ENCODE measurements at regions not wholly inside any gene's neighbourhood (a gene's known extent, or its start where the extent isn't known, plus 50 kb on each side); places are given as distances from the start of the nearest gene placed in this dataset.

GRCh38 chr11:128297805-128298204, 289.6 kb downstream of the ETS1 start:
- no peak for FAIRE-seq
- peaks cover 24% of the 10 kb centered on the region for H3K4me1 Mint-ChIP-seq (ENCODE audit: low read depth, unreplicated experiment)

GRCh38 chr11:128297091-128297651, 290.2 kb downstream of the ETS1 start:
- no peak overlapping the region for H2AFZ ChIP-seq (ENCODE audit: low read depth, low read length)
- H3K4me2 ChIP-seq (ENCODE audit: low read length): no peak overlapping the region
- peaks cover 1% of the 10 kb centered on the region for H3K36me3 Mint-ChIP-seq (ENCODE audit: low read depth, unreplicated experiment)
- H3K4me1 Mint-ChIP-seq (ENCODE audit: low read depth, unreplicated experiment): peaks cover 24% of the 10 kb centered on the region
- DNase-seq (ENCODE audit: low read depth) (no peak), FAIRE-seq (no peak)
- H3K4me3 ChIP-seq (ENCODE audit: insufficient read depth, low read depth, low read length): no peak overlapping the region
- H3K9ac ChIP-seq (ENCODE audit: low read length): no peak overlapping the region
- H4K20me1 ChIP-seq (ENCODE audit: insufficient read depth, low read length): no peaks in the 10 kb centered on the region
- H3K27ac Mint-ChIP-seq (ENCODE audit: unreplicated experiment): no peak overlapping the region
- H3K4me1 ChIP-seq (ENCODE audit: insufficient read depth, low read length): peaks cover 6% of the 10 kb centered on the region
- TF ChIP-seq, protein P1, sequence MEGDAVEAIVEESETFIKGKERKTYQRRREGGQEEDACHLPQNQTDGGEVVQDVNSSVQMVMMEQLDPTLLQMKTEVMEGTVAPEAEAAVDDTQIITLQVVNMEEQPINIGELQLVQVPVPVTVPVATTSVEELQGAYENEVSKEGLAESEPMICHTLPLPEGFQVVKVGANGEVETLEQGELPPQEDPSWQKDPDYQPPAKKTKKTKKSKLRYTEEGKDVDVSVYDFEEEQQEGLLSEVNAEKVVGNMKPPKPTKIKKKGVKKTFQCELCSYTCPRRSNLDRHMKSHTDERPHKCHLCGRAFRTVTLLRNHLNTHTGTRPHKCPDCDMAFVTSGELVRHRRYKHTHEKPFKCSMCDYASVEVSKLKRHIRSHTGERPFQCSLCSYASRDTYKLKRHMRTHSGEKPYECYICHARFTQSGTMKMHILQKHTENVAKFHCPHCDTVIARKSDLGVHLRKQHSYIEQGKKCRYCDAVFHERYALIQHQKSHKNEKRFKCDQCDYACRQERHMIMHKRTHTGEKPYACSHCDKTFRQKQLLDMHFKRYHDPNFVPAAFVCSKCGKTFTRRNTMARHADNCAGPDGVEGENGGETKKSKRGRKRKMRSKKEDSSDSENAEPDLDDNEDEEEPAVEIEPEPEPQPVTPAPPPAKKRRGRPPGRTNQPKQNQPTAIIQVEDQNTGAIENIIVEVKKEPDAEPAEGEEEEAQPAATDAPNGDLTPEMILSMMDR (IDR thresholded peaks at IDR 0.05; ENCODE audit: insufficient read depth, low read depth, low read length): no peak
- no peaks in the 10 kb centered on the region for H3K9me3 ChIP-seq (ENCODE audit: insufficient read depth, low read depth, low read length)
- no peaks in the 10 kb centered on the region for H3K9me3 Mint-ChIP-seq (ENCODE audit: unreplicated experiment)
- H3K27ac ChIP-seq (ENCODE audit: low read depth, low read length): no peak overlapping the region
- H3K79me2 ChIP-seq (ENCODE audit: insufficient read depth, low read length): no peaks in the 10 kb centered on the region
- peaks cover 1% of the 10 kb centered on the region for H3K27me3 Mint-ChIP-seq (ENCODE audit: low read depth, unreplicated experiment)
- H3K27me3 ChIP-seq (ENCODE audit: insufficient read depth, low read length): no peaks in the 10 kb centered on the region
- no peaks in the 10 kb centered on the region for H3K36me3 ChIP-seq (ENCODE audit: insufficient read depth, low read length)
- no peak overlapping the region for H3K4me3 Mint-ChIP-seq (ENCODE audit: unreplicated experiment)

More at GRCh38 chr11:128297805-128298204, 289.6 kb downstream of the ETS1 start:
- Mint-ChIP-seq H3K27me3 (ENCODE audit: low read depth, unreplicated experiment) (peaks cover 1% of the 10 kb centered on the region), H3K4me3 (ENCODE audit: unreplicated experiment) (no peak overlapping the region), H3K36me3 (ENCODE audit: low read depth, unreplicated experiment) (peaks cover 1% of the 10 kb centered on the region), H3K27ac (ENCODE audit: unreplicated experiment) (no peak overlapping the region), H3K9me3 (ENCODE audit: unreplicated experiment) (no peaks in the 10 kb centered on the region)
- TF ChIP-seq EZH2 (IDR thresholded peaks at IDR 0.05; ENCODE audit: insufficient read depth, low read length): no peak
- TF ChIP-seq, protein P1 (IDR thresholded peaks at IDR 0.05; ENCODE audit: insufficient read depth, low read depth, low read length): no peak
- Histone ChIP-seq H3K4me3 (ENCODE audit: insufficient read depth, low read depth, low read length) (no peak overlapping the region), H2AFZ (ENCODE audit: low read depth, low read length) (no peak overlapping the region), H3K27ac (ENCODE audit: low read depth, low read length) (no peak overlapping the region), H3K36me3 (ENCODE audit: insufficient read depth, low read length) (no peaks in the 10 kb centered on the region), H4K20me1 (ENCODE audit: insufficient read depth, low read length) (no peaks in the 10 kb centered on the region), H3K9me3 (ENCODE audit: insufficient read depth, low read depth, low read length) (no peaks in the 10 kb centered on the region), H3K27me3 (ENCODE audit: insufficient read depth, low read length) (no peaks in the 10 kb centered on the region), H3K79me2 (ENCODE audit: insufficient read depth, low read length) (no peaks in the 10 kb centered on the region), H3K4me1 (ENCODE audit: insufficient read depth, low read length) (peaks cover 6% of the 10 kb centered on the region), H3K4me2 (ENCODE audit: low read length) (no peak overlapping the region), H3K9ac (ENCODE audit: low read length) (no peak overlapping the region)
- no peak for DNase-seq (ENCODE audit: low read depth)

GRCh38 chr11:128294671-128295050, 292.7 kb downstream of the ETS1 start:
- H3K4me1 ChIP-seq (ENCODE audit: insufficient read depth, low read length): peaks cover 16% of the 10 kb centered on the region
- H3K27me3 ChIP-seq (ENCODE audit: insufficient read depth, low read length): no peaks in the 10 kb centered on the region
- peak overlapping the region; percentile 14 for H3K4me2 ChIP-seq (ENCODE audit: low read length)
- no peak overlapping the region for H3K9ac ChIP-seq (ENCODE audit: low read length)
- TF ChIP-seq, protein P1 (IDR thresholded peaks at IDR 0.05; ENCODE audit: insufficient read depth, low read depth, low read length): no peak
- no peak for TF ChIP-seq EZH2 (IDR thresholded peaks at IDR 0.05; ENCODE audit: insufficient read depth, low read length)
- no peaks in the 10 kb centered on the region for H3K36me3 ChIP-seq (ENCODE audit: insufficient read depth, low read length)
- H3K9me3 ChIP-seq (ENCODE audit: insufficient read depth, low read depth, low read length): no peaks in the 10 kb centered on the region
- Mint-ChIP-seq H3K4me1 (ENCODE audit: low read depth, unreplicated experiment) (peaks cover 39% of the 10 kb centered on the region), H3K36me3 (ENCODE audit: low read depth, unreplicated experiment) (peaks cover 1% of the 10 kb centered on the region), H3K27ac (ENCODE audit: unreplicated experiment) (no peak overlapping the region), H3K9me3 (ENCODE audit: unreplicated experiment) (no peaks in the 10 kb centered on the region), H3K4me3 (ENCODE audit: unreplicated experiment) (no peak overlapping the region), H3K27me3 (ENCODE audit: low read depth, unreplicated experiment) (peaks cover 1% of the 10 kb centered on the region)
- H3K27ac ChIP-seq (ENCODE audit: low read depth, low read length): no peak overlapping the region
- H3K79me2 ChIP-seq (ENCODE audit: insufficient read depth, low read length): no peaks in the 10 kb centered on the region
- H3K4me3 ChIP-seq (ENCODE audit: insufficient read depth, low read depth, low read length): no peak overlapping the region
- H2AFZ ChIP-seq (ENCODE audit: low read depth, low read length): no peak overlapping the region
- DNase-seq (ENCODE audit: low read depth) (peak; percentile 71), FAIRE-seq (no peak)
- no peaks in the 10 kb centered on the region for H4K20me1 ChIP-seq (ENCODE audit: insufficient read depth, low read length)

Data from astrocyte (in vitro differentiated cells and primary cell).